NCI-H1048 (cell line): ENCODE measurements at regions not wholly inside any gene's neighbourhood (a gene's known extent, or its start where the extent isn't known, plus 50 kb on each side); places are given as distances from the start of the nearest gene placed in this dataset.
A peak's percentile ranks its signal among the peaks of the same experiment; 100 is the strongest.

ENCODE experiments used
- DNase-seq: peaks from one replicate; lab custom pipeline; 2025; lab: John Stamatoyannopoulos, UW

DNA sequence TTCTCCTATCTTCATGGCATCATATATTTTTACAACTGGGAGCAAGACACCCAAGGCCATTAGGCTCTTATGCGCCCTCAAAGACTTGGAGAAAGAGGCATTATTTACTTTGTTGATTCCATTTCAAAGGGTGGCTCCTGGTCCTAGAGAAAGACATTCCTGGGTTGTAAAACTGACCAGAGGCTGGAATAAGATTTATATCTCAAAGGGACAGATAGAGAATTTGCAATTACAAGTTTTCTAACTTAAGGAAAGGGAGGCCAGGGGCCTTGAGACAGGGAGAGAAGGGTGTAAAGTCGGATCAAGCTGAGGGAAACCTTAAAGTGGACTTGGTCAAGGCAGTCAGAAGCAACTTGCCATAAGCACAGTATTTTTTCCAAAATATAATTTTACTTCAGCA lies 1086.0 kb downstream of the SORCS3 start:
- DNase-seq = no peak

DNA sequence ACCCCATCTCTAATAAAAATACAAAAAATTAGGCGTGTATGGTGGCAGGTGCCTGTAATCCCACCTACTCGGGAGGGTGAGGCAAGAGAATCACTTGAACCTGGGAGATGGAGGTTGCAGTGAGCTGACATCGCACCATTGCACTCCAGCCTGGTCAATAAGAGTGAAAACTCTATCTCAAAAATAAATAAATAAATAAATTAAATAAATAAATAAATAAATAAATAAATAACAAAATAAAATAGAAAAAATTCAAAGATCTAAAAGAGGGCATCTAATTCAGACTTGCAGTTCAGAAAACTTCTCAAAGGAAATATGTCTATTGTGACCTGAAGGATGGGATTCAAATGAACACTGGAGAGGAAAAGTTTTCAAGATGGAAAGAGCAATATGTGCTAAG lies 1085.1 kb downstream of the SORCS3 start:
- DNase-seq = no peak

DNA sequence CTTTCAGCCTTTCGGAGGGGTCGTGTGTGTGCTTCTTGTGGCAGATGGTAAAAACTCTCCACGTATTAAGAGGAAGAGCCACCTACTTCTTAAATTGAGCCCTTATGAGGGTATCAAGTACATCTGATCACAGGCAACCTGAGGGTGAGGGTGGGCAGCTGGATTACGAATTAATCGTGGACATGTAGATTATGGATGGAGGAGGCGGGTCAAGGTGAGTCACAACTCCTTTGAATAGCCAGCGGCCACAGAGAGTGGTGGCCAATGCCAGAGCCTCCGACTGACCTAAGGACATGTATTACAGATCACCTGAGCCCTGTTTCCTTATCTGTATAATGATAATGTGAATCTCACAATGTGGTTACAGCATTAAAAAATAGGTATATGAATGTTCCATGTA lies 1083.9 kb downstream of the SORCS3 start:
- no peak for DNase-seq

DNA sequence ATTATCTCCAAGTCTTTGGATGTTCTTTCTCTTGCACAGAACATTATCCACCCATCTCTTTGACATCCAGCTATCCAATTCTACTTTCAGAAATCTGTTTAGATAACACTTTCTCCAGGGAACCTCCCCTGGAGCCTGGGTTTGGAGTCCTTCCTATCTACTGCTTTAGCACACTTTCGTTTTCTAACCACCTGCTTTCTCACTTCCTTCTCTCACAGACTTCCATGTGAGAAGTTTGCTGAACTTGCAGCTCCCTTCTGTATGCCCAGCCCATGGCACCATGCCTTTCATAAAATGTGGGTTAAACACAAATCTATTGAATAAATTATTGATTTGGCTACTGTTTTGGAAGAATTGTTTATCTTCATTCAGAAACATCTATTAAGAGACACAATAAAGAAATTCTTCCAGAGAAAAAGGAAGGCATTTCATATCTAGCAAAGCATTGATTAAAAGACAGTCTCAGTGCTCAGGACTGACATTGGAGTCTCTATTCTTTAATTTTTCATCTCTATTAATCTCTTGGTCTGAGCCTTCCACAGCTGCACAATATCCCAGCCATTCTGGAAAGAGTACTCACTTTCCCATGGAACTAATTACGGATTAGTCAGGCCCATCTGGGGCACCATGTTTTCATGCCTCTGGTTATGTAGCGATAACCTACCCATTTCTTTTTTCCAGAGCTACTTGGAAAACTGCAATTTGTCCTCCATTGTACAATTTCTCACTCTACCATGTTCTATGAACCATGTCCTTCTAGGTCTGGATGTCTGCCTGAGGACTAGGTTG lies 1077.3 kb downstream of the SORCS3 start:
- no peak for DNase-seq

DNA sequence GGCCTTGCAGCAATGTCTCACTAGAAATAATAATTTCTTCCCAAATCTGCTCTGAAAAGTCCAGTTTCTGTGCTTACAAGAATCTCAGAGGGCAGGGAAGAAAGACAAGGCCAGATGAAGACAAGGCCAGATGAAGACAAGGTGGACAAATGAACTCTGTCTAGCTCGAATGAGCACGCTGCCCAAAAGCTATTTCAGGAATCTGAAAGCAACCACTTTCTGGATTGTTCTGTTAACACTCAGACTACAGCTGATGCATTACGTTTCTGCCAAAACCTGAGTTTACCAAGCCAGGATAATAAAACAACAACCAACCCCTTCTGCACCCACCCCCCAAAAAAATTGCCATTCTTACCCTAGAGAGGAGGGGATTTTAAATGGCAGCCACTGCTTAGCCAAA lies 1073.6 kb downstream of the SORCS3 start:
- DNase-seq = no peak

DNA sequence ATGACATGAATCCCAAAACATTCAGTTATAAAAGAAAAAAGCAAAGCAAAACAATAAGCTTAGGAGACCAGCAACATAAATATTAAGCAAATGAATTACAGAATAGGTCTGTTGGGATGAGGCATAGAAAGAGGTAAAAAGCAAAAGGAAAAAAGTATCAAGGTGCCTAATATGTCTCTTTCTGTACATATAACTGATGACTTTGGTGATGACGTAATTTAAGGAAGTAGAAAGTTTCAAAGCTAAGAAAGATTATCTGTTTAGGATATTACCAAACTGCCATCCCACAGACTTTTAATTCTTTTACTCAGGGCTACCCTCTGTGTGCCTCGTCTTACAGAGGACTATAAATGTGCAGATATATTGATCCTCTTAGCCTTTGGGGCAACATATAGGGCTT lies 1066.5 kb downstream of the SORCS3 start:
- DNase-seq = no peak

DNA sequence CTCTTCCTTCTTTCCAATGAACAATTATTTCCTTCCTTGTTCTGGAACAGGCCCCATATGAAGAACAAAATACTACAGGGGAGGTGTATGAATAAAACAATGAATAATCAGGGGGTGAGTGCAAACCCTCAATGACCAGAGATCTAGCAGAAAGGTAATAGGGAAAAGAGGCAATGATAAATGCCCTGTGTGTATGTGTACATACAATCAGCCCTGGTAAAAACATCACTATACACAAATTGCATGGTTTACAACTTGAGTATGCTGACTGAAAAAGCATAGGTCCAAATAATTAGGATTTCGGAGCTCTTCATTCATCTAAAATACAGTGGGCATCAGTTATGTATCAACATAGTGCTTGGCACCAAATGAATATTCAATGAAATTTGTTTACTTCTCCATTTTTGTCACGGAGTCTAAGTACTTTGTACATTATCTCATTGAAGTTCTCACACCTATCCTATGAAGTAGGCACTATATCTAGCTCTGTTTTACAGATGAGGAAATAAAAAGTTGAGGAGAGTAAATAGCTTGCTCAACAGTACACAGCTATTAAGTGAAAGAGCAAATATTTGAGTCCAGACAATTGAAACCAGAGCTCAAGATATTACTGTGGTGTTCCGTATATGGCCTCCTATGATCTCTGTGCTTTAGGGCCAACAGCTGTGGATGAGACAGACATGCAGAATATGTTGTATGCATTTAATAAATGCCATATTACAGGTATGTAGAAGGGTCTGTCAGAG lies 1065.4 kb downstream of the SORCS3 start:
- no peak for DNase-seq

DNA sequence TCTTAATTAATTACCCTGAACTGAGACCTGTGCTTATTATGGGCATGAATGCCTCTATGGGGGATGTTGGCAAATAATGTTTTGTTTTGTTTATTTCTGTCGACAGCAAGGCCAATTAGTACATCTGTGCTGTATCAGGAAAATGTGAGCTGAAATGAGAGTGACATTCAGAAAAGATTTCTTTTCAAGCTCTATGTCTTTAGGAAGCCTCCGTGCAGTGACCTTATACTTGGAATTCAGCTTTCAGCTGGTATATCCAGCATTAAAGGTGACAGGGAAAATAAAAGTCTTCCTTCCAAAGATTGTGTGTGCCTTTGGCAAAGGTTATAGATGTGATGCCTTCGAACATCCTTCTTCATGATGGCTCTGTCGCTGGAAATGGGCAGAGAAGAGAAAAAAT lies 1061.1 kb downstream of the SORCS3 start:
- no peak for DNase-seq

DNA sequence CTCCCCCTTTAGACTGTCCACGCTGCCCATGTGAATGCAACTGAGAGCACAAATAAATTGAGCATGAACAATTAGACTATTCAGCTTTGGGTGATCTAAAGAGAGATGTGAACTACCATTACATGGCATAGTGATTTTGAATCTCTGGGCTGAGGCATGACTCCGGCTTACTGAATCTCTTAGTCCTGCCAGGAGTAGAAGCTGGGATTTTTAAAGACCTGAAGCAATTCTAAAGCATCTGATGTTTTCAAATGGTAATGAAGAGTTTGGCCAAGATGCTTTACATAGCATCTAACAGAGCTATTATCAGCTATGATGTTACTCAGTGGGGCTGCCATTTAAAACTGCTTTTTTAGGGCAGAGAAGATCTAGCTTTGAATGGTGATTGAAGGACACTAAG lies 1059.1 kb downstream of the SORCS3 start:
- DNase-seq = no peak

DNA sequence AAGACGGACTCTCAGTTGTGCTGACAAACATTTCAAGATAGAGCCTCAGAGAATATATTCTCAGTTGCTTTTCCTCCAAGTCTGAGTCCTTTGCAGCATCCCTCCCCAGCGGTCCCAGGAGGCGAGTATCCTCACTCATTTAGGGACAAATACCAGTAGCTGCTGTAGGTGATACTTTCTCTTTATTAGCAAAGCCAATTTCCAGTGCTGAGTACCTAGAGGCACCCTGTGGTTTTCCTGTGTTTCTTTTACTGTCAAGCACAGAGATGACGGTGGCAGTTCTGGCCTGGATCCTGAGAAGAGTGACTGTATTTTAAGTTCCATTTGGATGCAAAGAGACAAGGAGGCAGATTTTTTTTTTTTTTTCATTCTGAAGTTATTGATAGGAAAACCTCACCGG lies 1058.4 kb downstream of the SORCS3 start:
- no peak for DNase-seq

DNA sequence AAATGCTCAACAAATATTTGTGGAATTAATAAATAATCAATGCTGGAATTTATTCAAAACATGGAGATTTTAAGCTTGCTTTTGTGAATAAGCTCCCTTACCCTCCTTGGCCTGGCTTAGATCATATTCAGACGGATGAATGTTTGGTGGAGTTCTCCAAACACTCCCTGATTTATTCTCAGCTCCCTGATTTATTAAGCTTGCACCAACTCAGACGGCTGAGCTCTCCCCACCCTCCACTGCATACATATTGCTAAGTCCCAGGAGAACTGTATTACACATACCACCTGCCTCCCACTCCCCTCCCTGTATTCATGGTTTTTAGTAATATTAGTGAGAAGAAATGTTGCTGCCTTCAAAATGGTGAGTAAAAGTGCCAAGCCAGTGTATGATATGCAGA lies 1057.5 kb downstream of the SORCS3 start:
- no peak for DNase-seq

DNA sequence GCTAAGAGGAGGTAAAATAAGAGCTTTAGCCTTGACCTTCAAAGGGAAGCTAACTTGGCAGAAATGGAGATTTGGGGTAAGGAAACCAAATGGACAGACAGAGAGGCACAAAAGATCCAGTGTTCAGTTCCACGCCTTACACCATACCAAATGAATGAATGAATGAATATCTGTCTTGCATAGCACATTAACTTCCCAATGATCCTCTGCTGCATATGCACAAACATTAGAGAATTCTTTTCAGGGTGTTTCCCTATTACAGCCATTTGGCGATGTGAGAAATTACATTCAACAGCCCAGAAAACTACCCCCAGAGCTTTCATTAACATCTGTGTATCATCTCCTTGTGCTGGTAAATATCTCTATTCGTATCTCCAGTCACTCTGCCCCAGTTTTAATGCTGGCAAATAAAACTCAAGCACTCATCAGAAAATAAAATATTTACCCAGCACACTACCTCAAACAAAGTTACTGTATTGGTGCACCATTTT lies 1056.2 kb downstream of the SORCS3 start:
- no peak for DNase-seq

DNA sequence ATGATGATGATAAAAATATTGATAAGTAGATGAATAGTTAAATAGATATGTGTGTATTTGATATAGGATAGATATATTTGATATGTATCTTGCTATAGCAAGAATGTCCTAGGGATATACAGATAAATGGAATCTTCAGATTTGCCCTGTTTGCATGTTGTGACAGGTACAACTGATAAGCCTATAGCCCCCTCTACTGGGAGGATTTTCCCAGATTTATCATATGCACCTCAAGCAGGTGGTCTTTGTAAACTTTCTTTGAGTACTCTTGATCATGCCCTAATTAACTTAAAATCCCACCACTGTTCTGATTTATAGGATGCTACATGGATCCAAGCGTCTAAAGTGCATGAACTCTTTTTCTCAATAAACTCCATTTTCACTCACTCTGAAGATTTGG lies 1050.7 kb downstream of the SORCS3 start:
- peak; percentile 41 for DNase-seq

DNA sequence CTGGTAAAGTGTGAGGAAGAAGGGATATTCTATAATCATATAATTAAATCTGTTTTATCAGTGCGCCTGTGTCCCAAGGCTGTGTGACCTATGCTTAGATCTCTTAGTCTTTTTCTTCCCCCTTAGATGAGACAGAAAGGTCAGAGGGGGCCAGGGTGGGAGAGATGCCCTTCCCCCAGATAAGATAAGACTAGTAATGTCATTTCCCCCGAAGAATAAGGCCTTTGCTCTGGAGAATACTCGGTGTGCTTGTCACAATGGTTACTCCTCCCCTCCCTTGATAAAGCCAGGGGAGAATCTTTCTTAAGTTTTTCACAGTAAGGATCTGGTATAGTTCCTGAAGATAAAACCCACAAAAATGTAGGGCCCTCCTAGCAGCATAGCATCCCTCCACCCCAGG lies 1041.8 kb downstream of the SORCS3 start:
- no peak for DNase-seq

DNA sequence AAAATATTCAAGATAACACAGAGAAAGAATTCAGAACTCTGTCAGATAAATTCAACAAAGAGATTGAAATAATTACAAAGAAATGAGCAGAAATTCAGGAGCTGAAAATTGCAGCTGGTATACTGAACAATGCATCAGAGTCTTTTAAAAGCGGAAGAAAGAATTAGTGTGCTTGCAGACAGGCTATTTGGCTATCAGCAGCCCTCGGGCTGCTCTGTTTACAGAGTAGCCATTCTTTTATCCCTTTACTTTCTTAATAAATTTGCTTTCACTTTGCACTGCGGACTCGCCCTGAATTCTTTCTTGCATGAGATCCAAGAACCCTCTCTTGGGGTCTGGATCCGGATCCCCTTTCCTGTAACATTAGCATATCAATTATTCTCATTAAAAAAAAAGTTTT lies 1040.0 kb downstream of the SORCS3 start:
- no peak for DNase-seq

DNA sequence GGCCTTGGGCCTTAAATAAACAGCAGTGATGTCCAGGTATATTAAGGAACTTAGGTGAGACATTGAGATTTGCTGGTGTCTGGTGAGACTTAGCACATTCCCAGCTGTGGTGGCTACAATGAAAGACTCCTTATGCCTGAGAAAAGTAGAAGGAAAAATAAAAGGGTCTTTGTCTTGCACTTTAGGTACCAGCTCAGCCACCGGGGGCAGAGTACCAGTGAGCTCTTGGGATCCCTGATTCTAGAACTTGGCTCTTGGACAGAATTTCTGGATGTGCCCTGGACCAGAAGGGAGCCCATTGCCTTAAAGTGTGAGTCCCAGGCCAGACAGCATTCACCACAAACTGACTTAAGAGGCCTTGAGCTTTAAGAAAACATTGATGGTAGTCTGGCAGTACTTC lies 1038.7 kb downstream of the SORCS3 start:
- DNase-seq = no peak

DNA sequence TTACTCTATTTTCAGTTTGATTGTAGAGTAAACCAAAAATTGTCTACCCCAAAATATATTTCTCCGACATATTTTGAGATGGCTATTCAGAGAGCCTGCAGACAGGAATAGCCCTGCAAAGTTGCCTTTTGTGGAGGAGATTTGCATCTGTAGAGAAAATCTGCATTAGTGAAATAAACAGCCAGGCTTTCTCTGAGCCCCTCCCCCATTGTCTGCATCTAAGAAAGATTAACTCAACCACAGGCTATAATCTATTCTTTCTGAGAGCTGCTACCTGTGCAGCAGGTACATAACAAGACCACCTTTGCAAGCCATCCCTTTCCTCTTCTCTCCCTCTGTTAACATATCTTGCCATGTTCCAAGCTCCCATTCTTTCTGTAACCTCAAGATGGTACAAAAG lies 1034.2 kb downstream of the SORCS3 start:
- DNase-seq = no peak

DNA sequence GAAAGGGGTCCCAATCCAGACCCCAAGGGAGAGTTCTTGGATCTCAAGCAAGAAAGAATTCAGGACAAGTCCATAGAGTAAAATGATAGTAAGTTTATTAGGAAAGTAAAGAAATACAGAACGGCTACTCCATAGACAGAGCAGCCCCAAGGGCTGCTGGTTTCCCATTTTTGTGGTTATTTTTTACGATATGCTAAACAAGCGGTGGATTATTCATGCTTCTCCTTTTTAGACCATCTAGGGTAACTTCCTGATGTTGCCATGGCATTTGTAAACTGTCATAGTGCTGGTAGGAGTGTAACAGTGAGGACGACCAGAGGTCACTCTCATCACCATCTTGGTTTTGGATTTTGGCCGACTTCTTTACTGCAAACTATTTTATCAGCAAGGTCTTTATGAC lies 1033.4 kb downstream of the SORCS3 start:
- DNase-seq = no peak

DNA sequence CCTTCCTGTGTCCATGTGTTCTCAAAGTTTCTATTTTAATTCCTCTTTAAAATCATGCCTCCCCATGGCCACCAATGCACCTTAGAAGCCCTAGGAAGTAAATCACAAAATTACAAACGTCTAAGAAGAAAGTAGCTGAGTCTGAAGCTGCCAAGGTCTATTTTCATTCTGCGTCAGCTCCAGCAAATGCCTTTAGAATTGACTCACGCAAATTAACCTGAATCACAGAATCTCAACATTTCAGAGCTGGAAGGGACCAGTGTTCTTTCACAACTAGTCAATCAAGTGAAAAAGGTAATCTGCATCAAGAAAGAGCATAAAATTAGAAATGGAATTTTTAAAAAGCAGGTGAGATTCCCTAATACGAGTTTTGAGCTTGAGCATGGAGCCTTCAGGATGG lies 1017.6 kb downstream of the SORCS3 start:
- DNase-seq = no peak

DNA sequence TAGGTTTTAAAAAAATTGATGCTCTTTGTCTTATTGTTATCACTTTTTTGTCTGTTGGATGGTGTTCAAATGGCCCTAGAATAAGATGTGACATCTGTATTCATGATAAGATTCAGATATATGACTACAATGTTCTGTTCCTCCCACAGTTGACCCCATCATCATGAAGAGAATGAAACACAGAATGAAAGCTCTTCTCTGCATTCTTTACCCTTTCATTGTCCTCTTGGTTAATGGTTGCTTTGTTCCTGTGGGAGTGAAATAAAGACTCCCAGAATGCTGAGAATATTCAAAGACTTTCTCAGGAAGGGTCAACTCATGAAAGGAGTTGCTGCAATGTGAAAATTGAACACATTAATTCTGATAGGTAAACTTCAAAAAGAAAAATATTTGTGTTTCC lies 1015.8 kb downstream of the SORCS3 start:
- DNase-seq = no peak

DNA sequence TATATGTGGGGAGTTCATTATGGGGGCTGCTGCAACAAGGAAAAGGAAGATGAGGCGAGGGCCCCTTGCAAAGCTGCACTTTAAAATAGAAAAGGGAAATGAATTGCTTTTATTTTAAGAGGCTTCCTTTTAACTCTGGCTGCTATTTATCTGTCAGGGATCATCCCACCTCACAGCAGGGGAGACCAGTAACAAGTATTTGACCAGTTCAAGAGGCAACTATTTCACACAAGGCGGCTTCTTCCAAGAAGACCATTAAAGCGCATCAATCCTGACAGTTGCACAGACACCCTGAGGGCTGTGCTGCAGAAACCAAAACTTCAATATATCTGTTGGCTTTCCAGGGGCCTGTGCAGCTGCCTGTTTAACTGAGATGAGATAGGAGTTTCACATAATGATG lies 1009.2 kb downstream of the SORCS3 start:
- DNase-seq = no peak

DNA sequence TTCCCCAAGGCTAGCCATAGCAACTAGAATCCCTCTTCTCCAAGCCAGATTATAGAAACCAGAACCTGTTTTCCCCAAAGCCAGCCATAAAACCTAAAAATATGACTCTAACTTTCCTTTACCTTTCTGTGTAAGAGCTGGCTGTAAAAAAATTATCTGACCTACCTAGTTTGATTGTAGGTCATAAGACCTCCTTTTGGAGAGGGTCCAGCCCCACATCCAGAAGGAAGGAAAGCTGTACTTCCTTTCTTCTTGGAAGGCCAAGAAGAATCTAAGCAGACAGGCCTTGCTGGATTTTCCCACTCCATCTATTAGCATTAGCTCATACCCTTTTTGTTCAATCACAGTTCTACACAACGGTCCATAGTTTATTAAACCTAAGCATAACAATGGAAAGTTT lies 1006.3 kb downstream of the SORCS3 start:
- DNase-seq = no peak

DNA sequence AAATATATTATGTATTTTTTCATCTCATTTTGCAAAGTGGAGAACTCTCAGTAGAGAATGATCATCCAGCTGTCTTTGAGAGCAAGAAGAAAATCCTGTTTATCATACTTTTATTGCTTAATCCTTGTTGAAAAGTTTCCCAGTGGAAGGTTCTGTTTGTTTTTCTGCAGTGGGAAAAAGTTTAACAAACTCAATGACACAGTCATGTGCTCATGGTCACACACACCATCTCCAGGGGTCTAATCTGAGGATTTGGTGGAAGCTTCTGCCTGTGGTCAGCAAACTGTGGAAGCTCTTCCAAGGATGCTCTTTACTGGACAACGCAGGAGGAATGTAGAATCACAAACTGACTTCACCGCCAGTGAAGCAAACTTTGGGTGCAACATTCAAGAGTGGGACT lies 1003.9 kb downstream of the SORCS3 start:
- no peak for DNase-seq

DNA sequence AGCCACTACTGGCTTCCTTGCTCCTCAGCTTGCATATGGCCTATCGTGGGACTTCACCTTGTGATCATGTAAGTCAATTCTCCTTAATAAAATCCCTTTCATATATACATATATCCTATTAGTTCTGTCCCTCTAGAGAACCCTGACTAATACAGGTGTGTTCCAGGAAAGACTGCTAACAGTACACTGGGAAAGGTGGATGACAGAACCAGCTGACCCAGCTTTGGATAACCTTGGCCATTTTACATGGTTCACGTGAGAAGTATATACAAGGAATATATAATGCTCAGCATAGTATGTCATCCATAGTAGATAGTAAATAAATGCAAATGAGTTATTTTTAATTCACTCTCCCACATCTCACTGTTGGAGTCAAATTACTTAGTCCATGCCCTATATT lies 1003.5 kb downstream of the SORCS3 start:
- DNase-seq = no peak
